SH-SY5Y (cell line): ENCODE measurements at regions not wholly inside any gene's neighbourhood (a gene's known extent, or its start where the extent isn't known, plus 50 kb on each side); places are given as distances from the start of the nearest gene placed in this dataset.

Source experiments
- GATA2 ChIP-seq: IDR thresholded peaks from 2 replicates; pipeline ENCODE4 v1.6.1; 2011; ENCODE audit warnings: mild to moderate bottlenecking, low read depth, low read length
- GATA3 ChIP-seq: IDR thresholded peaks from 2 replicates; pipeline ENCODE4 v1.6.1; 2011; ENCODE audit warnings: low read depth, mild to moderate bottlenecking, low read length, moderate library complexity

GRCh38 chr13:108528303-108528702 is 101.1 kb upstream of the MYO16 start:
- no peak for TF ChIP-seq GATA3
- no peak for TF ChIP-seq GATA2
